ENCODE measurements at regions not wholly inside any gene's neighbourhood (a gene's known extent, or its start where the extent isn't known, plus 50 kb on each side); places are given as distances from the start of the nearest gene placed in this dataset.

DNA sequence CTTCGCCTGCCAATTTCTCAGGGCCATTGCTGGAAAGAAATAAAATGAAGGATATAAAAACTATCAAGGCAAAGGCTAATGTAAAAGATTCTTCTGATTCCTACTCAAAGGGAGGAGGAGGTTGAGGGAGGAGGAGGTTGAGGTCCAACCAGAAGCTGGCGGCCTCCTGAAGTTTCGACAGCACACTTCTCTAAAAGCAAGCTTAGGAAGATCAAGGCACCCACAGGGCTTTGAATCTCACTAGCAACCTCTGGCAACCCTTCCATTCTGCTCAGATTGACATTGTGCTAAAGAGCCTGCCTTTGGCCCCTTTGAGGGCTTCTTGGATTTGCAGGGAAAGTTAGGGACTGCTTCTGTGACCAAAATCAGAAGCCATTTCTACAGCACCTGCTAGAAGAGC is 81.5 kb upstream of the TNRC6C start (continued):
- TF ChIP-seq, protein P1, sequence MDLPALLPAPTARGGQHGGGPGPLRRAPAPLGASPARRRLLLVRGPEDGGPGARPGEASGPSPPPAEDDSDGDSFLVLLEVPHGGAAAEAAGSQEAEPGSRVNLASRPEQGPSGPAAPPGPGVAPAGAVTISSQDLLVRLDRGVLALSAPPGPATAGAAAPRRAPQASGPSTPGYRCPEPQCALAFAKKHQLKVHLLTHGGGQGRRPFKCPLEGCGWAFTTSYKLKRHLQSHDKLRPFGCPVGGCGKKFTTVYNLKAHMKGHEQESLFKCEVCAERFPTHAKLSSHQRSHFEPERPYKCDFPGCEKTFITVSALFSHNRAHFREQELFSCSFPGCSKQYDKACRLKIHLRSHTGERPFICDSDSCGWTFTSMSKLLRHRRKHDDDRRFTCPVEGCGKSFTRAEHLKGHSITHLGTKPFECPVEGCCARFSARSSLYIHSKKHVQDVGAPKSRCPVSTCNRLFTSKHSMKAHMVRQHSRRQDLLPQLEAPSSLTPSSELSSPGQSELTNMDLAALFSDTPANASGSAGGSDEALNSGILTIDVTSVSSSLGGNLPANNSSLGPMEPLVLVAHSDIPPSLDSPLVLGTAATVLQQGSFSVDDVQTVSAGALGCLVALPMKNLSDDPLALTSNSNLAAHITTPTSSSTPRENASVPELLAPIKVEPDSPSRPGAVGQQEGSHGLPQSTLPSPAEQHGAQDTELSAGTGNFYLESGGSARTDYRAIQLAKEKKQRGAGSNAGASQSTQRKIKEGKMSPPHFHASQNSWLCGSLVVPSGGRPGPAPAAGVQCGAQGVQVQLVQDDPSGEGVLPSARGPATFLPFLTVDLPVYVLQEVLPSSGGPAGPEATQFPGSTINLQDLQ (CRISPR knock-in tag; IDR thresholded peaks at IDR 0.05) = no peak
- TF ChIP-seq MED8 (CRISPR knock-in tag; IDR thresholded peaks at IDR 0.05; ENCODE audit: insufficient replicate concordance) = no peak
- TF ChIP-seq, protein P2, sequence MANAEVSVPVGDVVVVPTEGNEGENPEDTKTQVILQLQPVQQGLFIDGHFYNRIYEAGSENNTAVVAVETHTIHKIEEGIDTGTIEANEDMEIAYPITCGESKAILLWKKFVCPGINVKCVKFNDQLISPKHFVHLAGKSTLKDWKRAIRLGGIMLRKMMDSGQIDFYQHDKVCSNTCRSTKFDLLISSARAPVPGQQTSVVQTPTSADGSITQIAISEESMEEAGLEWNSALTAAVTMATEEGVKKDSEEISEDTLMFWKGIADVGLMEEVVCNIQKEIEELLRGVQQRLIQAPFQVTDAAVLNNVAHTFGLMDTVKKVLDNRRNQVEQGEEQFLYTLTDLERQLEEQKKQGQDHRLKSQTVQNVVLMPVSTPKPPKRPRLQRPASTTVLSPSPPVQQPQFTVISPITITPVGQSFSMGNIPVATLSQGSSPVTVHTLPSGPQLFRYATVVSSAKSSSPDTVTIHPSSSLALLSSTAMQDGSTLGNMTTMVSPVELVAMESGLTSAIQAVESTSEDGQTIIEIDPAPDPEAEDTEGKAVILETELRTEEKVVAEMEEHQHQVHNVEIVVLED (CRISPR knock-in tag; IDR thresholded peaks at IDR 0.05; ENCODE audit: borderline replicate concordance) = no peak
- TF ChIP-seq MEIS1 (CRISPR knock-in tag; IDR thresholded peaks at IDR 0.05; ENCODE audit: borderline replicate concordance) = no peak
- no peak for TF ChIP-seq ZNF883 (CRISPR knock-in tag; IDR thresholded peaks at IDR 0.05; ENCODE audit: not compliant biosample characterization)
- TF ChIP-seq, protein P3, sequence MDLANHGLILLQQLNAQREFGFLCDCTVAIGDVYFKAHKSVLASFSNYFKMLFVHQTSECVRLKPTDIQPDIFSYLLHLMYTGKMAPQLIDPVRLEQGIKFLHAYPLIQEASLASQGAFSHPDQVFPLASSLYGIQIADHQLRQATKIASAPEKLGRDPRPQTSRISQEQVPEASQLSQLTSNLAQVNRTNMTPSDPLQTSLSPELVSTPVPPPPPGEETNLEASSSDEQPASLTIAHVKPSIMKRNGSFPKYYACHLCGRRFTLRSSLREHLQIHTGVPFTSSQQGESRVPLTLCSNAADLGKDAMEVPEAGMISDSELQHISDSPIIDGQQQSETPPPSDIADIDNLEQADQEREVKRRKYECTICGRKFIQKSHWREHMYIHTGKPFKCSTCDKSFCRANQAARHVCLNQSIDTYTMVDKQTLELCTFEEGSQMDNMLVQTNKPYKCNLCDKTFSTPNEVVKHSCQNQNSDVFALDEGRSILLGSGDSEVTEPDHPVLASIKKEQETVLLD (CRISPR knock-in tag; IDR thresholded peaks at IDR 0.05; ENCODE audit: low read depth) = no peak
- no peak for TF ChIP-seq ZNF616 (CRISPR knock-in tag; IDR thresholded peaks at IDR 0.05; ENCODE audit: low read depth)
- TF ChIP-seq, protein P4, sequence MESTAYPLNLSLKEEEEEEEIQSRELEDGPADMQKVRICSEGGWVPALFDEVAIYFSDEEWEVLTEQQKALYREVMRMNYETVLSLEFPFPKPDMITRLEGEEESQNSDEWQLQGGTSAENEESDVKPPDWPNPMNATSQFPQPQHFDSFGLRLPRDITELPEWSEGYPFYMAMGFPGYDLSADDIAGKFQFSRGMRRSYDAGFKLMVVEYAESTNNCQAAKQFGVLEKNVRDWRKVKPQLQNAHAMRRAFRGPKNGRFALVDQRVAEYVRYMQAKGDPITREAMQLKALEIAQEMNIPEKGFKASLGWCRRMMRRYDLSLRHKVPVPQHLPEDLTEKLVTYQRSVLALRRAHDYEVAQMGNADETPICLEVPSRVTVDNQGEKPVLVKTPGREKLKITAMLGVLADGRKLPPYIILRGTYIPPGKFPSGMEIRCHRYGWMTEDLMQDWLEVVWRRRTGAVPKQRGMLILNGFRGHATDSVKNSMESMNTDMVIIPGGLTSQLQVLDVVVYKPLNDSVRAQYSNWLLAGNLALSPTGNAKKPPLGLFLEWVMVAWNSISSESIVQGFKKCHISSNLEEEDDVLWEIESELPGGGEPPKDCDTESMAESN (CRISPR knock-in tag; conservative IDR thresholded peaks at IDR 0.05) = no peak

Data from HepG2 (cell line).